Lower leg skin (tissue), 3 donors: ENCODE measurements at regions not wholly inside any gene's neighbourhood (a gene's known extent, or its start where the extent isn't known, plus 50 kb on each side); places are given as distances from the start of the nearest gene placed in this dataset.

Source experiments
- POLR2A ChIP-seq, 2 donors: fragments of 450-650 bp; IDR thresholded peaks; one replicate each; pipeline ENCODE4 v1.6.1; 2016 to 2017; ENCODE audit warnings: antibody characterized with exemption in 2 of 2, mild to moderate bottlenecking in 1 of 2, moderate library complexity in 1 of 2
- TF ChIP-seq, protein P1 (sequence below), 3 donors: fragments of 450-650 bp; IDR thresholded peaks; one replicate each; pipeline ENCODE4 v1.5.1; 2016; ENCODE audit warnings: antibody characterized with exemption in 3 of 3, mild to moderate bottlenecking in 3 of 3, moderate library complexity in 2 of 3

- TF ChIP-seq, protein P1, sequence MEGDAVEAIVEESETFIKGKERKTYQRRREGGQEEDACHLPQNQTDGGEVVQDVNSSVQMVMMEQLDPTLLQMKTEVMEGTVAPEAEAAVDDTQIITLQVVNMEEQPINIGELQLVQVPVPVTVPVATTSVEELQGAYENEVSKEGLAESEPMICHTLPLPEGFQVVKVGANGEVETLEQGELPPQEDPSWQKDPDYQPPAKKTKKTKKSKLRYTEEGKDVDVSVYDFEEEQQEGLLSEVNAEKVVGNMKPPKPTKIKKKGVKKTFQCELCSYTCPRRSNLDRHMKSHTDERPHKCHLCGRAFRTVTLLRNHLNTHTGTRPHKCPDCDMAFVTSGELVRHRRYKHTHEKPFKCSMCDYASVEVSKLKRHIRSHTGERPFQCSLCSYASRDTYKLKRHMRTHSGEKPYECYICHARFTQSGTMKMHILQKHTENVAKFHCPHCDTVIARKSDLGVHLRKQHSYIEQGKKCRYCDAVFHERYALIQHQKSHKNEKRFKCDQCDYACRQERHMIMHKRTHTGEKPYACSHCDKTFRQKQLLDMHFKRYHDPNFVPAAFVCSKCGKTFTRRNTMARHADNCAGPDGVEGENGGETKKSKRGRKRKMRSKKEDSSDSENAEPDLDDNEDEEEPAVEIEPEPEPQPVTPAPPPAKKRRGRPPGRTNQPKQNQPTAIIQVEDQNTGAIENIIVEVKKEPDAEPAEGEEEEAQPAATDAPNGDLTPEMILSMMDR (IDR thresholded peaks at IDR 0.05): no peak
- no peak for TF ChIP-seq POLR2A (IDR thresholded peaks at IDR 0.05)
Observed at GRCh38 chr3:103499967-103500366, 1065.2 kb downstream of the ZPLD1 start.
